GM18868 (cell line): ENCODE measurements at regions not wholly inside any gene's neighbourhood (a gene's known extent, or its start where the extent isn't known, plus 50 kb on each side); places are given as distances from the start of the nearest gene placed in this dataset.
A peak's percentile ranks its signal among the peaks of the same experiment; 100 is the strongest.
"Not testable (repeated sequence)": the region's sequence is repeated elsewhere in the genome, so short reads cannot be mapped to it uniquely, and the experiment has no call there.

Experiments used
- ATAC-seq: cut with Tn5 transposase; IDR thresholded peaks from one replicate; pipeline ENCODE4 v1.9.1; 2021; ENCODE audit warnings: mild to moderate bottlenecking, moderate library complexity; ENCODE audit not compliant: unreplicated experiment

DNA sequence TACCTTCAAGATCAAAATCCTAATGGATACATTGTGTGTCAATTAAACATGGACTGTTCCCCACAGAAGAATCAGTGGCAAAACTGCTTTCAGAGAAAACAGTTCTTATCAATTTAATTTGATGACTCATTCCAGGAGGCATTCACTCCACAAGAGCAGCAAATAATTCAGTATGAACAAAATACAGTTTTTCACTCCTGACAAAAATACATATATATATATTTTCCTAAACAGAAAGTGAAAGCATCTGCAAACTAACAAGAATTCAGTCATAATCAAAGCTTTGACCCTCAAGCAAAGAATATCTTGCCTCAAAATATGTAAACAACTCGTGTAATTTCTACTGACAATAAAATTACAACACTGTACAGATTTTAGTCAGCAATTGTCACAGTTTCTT, 685.1 kb upstream of the SLC8A1 start:
- ATAC-seq: no peak

- ATAC-seq: no peak
Observed at GRCh38 chr2:41141146-41141791, 689.4 kb upstream of the SLC8A1 start.

GRCh38 chr2:41142478-41142877, 690.6 kb upstream of the SLC8A1 start:
- ATAC-seq: no peak

DNA sequence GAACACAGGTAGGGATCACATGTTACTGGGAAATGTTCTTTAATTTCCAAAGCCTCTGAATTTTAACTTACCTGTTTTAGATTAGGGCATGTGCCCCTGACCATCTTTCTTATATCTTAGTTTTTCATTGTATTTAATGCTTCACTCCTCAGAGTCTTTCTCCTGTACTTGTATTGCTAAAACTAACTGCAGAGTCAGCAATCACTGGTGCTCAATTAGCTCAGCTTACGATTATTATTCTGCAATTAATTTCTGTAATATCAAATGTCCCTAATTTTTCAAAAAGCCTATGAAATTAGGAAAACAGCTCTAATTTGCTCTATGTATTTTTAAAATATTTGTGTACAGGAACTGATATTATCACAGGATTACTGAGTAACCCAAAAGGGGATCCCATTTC, 693.2 kb upstream of the SLC8A1 start:
- ATAC-seq: no peak

GRCh38 chr2:41149054-41149453, 697.2 kb upstream of the SLC8A1 start:
- ATAC-seq: no peak

- ATAC-seq: no peak
Observed at GRCh38 chr2:41151746-41152145, 699.9 kb upstream of the SLC8A1 start.

GRCh38 chr2:41152318-41152717, 700.4 kb upstream of the SLC8A1 start:
- ATAC-seq: no peak

DNA sequence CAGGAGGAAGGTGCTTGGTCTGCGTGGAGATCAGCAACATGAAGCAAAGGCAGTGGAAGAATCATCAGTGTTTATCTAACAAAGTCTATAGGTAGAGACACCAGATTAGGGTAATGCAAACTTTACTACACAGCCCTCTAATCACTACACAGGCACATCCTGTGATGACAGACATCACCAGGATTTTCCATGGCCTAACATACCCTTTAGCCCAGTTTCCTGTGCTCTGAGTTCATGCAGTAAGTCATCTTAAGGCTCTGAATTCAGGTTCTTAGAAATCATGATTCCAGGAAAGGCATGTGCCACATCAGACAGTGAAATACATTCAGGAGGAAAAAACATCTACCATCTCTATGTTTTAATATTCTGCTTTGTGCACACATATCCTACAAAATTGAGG, 708.5 kb upstream of the SLC8A1 start:
- ATAC-seq: no peak

- ATAC-seq: no peak
Observed at GRCh38 chr2:41167014-41167413, 715.1 kb upstream of the SLC8A1 start.

GRCh38 chr2:41169744-41170143, 717.9 kb upstream of the SLC8A1 start:
- no peak for ATAC-seq

DNA sequence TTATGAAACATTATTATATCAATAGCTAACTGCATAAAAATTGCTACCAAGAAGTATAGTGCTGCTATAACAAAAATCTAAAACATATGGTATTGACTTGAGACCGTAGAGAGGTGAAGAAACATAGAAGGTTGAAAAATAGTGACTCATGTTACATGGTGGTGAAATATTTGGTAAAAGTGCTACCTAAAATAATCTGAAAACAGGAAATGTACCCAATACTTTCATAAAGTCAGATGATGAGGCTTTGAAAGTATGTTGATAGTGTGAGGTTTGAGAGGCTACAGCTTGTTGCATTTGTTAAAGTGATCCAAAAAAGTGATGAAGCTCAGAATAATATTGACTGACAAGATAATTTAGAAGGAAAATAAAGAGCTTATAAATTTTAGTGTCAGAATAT, 718.7 kb upstream of the SLC8A1 start:
- peak; percentile 49 for ATAC-seq

DNA sequence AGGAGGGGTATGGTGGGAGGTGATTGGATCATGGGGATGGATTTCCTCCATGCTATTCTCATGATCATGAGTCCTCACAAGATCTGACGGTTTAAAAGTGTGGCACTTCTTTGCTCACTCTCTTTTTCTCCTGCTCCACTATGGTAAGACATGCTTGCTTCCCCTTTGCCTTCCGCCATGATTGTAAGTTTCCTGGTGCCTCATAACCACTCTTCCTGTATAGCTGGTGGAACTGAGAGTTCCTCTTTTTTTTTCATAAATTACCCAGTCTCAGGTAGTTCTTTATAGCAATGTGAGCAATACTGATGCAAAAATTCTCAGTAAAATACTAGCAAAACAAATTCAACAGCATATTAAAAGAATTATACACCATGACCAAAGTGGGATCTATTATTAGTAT, 728.5 kb upstream of the SLC8A1 start:
- ATAC-seq: no peak

DNA sequence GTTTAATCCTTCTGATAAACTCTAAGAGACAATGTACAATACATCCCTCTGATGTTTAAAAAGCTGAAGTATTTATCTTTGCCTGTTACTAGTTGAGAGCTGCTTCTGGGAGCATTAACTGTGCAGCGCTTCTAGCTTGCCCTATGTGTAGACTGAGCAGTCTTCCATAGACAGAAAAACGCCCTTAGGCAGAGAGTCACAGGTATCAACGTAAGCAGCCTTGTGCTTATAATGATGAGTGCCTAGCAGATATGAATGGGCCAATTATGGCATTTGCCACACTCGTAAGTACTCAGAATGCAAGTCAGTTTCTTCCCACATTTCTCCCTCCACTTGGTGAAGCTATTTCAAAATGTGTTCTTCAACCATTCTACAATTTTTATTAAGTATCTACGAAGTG, 731.1 kb upstream of the SLC8A1 start:
- no peak for ATAC-seq

- no peak for ATAC-seq
Observed at GRCh38 chr2:41187376-41188122, 735.7 kb upstream of the SLC8A1 start.

DNA sequence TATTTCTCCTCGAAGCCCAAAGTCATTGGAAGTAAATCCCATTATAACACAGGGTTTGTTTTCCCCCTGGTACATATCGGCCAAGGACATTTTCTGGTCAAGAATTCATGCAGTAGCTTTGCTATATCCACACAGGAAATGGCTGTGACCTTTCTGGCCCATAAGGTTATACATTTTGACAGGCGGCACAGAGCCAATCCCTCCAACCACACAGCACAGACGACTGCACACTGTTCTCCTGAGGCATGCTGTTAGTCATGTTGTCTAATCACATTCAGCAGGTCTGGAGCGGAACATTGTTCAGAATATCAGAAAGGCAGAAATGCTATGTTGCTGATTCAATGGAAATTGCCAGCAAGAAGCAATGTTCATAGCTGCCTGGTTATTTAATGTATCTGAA, 742.3 kb upstream of the SLC8A1 start:
- ATAC-seq: no peak

DNA sequence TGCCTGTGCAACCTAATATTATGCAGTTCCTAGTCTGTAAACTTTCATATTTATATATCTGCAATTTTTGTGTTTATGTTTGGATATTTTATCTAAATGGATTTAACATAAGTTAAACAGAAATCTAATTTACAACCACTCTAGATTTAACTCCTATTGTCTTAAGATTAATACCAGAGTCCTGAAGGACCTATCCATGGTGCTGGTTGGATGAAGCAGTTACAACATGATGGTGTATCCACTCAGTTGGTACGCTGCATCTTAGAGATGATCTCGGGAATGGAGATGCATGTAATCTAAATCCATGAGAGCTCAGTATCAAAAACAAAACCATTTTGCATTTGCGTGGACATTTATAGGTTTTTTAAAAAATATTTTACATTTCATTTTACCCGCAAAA, 745.9 kb upstream of the SLC8A1 start:
- no peak for ATAC-seq

DNA sequence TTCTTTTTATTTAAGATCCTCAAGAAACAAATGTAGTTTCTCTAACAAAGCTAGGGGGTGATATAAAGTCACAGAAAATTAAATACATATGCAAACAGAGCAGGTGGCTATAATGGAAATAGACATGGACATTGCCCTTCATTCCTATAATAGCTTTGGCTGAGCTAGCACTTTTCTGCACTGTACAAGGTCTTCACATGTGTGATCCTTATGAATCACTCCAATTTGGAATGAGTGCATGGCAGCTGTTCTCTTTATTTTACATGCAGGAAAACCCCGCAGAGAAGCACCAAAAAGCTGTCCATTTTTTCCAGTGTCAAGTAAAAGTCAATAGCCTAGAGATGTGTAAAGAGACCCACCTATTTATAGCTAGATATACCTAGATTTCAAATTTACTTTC, 747.4 kb upstream of the SLC8A1 start:
- no peak for ATAC-seq

DNA sequence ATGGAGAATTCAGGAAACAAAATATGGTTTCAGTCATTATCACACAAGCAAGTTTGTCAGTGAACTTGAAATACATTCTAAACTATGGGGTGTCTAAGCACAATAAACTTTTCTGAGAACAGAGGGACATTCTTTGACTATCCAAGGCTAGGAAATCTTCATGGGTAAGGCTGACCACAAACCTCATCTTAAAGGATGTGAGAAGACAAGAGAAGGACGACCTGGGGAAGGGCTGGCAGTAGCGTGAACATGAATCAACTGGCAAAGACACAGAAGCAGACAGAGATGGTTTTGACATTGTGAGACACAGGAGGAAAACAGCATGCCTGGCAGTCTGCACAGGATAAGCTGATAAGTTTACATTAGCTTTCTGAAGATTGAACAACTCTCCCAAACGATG, 752.4 kb upstream of the SLC8A1 start:
- ATAC-seq: no peak

DNA sequence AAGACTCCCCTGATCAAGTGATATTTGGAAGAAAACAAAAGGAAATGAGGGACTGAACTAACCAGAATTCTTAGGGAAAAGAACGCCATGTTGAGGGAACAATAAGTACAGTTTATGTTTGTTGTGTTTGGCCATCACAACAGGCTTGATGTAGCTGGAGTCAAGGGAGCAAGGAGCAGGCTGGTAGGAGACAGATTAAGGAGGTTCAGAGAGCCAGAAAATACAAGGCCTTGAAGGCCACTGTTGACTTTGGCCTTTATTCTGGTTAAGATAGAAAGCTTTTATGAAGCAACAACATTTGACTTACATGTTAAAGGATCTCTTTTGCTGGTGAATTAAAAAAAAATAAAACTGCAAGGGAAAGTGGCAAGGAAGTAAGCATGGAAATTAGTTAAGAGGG, 754.1 kb upstream of the SLC8A1 start:
- ATAC-seq: no peak

DNA sequence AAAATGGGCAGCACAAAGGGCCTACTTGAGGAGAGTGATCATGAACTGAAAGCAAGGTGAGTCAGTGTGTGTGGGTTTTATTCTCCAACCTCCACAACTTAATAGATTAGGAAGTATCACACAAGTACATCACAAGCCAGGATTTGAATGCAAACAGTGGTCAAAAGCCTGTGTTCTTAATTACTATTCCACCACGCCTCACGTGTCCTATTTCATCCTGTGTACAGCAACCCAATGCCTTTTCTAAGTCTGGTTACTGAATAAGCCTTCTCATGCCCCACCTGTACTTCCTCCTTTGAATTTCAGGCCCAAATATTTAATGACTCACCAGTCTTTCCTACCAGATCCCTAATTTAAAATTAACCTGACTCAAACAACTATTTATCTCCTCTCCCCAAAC, 755.7 kb upstream of the SLC8A1 start:
- no peak for ATAC-seq

DNA sequence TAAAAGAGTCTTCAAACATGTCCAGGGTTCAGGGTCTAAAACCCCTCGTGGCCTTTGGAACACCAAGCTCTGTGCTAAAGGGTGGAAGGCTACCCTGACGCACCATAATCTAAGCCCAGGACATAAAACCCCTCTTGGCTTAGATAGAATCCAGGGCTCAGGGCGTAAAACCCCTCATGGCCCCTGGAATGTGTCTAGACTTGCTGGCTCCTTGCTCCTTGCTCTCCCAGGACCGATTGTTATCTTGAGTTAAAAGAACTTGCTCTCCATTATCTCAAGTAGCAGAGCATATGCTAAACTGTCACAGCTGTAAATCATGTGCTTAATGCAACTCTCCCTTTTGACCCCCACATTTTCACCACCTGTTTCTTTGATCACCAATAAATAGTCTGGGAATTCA, 758.1 kb upstream of the SLC8A1 start:
- not testable (repeated sequence) for ATAC-seq

- no peak for ATAC-seq
Observed at GRCh38 chr2:41216978-41217377, 765.1 kb upstream of the SLC8A1 start.

GRCh38 chr2:41222593-41222992, 770.7 kb upstream of the SLC8A1 start:
- ATAC-seq: no peak
